ENCODE measurements at regions not wholly inside any gene's neighbourhood (a gene's known extent, or its start where the extent isn't known, plus 50 kb on each side); places are given as distances from the start of the nearest gene placed in this dataset.

- DNase-seq (ENCODE audit: low spot score) = no peak
Measured at GRCh38 chr1:30514137-30514654, 209.2 kb downstream of the MATN1 start.

DNA sequence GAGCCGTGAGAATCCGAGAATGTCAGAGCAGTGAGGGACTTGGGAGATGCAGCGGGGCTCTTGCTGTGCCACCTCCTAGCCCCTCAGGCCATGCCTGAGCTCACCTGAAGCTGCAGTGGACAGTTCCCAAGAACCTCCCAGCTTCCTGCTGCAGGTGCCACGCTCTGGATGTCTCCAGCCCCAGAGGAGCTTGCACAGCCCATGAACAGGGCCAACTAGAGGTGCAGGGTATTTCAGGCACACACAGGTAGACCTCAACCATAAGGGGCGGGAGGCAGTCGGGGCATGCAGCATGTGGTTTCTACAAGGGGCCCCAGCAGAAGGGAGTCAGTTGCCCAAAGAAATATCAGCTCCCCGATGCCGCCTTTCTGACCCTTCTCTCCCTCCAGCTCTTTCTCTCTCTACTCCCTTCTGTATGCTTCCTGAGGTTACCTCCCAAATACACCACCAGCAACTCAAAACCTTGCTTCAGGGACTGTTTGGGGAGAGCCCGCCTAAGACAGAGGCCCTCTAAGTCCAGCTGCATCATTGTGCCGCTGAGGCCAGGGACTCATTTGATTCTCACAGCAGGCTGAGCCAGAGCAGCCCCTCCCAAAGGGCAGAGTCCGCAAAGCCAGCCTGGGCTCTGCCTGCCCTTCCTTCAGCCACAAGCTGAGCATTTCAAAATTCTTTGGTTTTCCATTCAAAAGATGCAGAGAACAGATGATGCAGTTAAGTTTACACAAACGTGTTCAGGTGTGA, 209.8 kb downstream of the MATN1 start:
- peak; percentile 5 for DNase-seq (ENCODE audit: low spot score)

GRCh38 chr1:30512914-30513265, 210.5 kb downstream of the MATN1 start:
- DNase-seq (ENCODE audit: low spot score) = peak; percentile 9

DNA sequence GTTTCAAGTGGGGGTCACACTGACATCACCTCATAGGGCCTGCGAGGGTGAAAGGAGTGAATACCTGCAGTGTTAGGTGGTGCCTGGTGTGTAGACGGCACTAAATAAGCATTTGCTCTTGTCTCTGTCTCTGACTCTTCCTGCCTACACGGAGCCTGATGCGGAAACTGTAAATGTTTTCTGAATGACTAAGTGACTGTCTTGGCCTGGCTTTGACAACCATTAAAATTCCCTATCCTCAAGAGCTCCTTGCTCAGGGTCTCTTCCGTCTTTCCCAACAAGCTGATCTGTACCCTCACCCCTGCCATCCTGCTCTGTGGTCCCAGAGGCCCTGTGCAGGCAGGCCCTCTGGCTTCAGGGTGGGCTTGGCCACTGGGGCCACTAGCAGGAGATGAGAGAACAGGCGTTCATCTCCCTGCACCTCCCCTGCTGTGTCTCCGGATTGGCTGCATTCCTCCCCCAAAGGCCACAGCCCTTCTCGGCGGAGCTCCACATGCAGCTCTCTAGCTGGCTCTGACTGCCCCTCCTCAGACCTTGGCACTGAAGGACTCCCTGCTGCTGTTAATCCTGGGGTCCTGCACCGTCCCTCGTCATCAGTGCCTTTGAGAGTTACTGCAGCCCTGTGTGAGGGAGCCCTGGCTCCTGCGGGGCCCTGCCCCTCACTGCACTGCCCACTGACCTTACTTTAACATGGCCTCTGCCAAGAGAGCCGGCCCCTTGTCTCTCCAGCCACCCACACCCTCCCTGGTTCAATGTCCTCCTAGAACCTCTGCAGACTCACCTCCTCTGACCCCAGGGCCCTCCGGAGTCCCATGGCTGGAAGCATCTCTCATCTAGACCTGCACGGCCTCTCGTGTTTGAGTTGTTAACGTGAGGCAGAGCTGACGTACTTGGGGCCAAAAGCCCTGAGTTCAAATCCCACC, 211.1 kb downstream of the MATN1 start:
- peak; percentile 6 for DNase-seq (ENCODE audit: low spot score)

DNA sequence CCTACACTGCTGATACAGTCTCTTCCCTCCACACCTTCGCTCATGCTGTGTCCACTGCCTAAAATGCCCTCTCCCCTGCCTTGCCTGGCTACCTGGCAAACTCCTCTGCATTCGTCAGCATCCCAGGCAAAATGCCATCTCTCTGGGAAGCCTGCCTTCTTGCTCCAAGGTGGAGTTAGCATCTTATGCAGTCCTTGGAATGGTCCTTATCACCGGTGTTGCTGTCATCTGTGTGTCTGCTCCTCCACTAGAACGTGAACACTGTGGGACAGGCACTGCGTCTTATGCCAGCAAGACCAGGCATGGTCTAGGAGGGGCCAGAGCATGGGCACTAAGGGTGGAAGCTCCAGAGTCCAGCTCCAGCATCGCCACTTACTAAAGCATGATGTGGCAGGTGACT, 211.8 kb downstream of the MATN1 start:
- DNase-seq (ENCODE audit: low spot score) = peak; percentile 5

DNA sequence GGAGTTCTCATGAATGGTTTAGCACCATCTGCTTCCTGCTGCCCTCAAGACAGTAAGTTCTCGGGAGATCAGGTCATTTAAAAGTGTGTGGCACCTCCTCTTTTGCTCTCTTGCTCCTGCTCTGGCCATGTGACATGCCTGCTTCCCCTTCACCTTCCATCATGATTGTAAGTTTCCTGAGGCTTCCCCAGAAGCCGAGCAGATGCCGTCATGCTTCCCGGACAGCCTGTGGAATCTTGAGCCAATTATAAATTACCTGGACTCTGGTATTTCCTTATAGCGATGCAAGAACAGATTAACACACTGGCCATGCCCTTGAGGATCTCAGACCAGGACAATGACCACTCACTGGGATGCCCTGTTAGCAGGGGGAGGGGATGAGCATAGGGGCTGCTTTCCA, 212.3 kb downstream of the MATN1 start:
- no peak for DNase-seq (ENCODE audit: low spot score)

DNA sequence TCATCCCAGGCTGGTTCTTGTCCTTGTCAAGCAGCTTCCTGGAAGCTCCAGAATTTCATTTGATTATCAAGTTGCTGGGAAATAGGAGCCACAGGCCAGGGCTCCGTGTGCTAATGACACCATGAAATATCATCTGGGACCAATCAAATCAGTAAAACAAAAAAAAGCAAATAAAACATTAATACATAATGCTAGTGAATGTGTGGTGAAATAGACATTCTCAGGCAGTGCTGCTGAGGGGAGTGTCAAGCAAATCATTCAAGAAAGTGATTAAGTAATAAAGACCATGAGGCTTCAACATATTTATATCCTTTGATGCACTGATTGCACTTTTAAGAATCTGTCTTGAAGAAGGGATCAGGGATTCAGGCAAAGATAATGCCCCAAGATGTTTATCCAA, 213.7 kb downstream of the MATN1 start:
- DNase-seq (ENCODE audit: low spot score) = no peak

DNA sequence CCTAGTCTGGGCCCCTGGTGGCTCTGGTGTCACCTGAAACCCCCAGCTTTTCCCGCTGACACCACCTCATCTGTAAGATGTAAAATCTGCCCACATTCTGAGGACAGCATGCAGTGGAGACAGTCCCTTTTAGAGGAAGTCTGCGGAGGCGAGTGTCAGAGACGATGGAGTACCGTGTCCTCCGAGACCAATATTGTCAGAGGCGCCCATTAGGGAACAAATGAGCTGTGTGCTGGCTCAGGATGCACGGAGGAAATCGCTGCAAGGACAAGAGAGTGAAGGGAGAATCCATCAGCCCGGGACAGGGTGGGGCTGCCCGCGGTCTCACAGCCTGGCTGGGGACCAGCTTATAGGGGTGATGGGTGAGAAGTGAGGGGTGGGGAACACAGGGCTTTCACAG, 214.8 kb downstream of the MATN1 start:
- DNase-seq (ENCODE audit: low spot score) = peak; percentile 5

DNA sequence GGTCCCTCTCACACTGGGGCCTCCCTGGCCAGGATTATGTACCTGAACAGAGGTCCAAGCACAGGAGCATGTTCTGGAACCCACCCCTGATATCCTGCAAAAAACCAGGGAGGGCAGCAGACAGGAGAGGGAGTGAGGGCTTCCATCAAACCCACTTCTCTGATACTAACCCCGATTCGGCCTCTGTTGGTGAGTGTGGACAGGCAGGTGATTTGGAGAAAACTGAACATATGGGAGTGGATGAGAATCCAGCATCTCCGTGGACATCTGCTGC, 215.3 kb downstream of the MATN1 start:
- DNase-seq (ENCODE audit: low spot score) = no peak

DNA sequence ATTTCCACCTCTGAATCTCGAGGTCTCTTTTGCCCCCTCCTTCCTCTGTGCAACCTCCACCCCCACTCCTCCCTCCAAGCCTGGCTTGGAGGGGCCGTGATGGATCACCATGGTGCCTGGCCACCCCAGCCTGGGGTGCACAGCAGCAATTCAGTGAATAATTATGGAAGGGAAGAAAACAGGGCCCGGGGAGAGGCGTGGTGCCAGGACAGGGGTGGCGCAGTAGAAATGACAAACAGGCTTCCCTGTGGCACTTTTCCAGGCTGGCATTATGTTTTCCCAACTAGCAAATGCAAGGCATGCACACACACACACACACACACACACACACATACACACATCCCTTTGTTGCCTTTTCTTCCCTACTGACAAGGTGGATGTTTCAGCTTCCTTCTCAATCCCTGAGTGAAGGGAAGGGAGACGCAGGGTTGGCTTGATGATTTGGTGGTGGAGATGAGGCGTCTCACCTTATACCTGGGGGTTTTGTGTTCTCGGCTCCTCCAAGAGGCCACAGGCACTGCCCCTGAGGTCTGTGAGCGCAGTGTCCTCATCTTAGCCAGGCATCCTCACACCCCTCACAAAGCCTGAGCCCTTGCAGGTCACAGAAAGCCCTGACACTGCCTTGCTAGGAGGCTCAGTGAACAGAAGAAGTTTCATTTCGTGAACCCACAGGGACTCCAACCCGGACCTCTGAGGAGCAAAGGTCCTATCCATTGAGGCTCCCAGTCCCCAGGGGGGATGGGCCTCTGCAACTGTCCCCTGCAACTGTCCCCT, 215.8 kb downstream of the MATN1 start:
- DNase-seq (ENCODE audit: low spot score) = peak; percentile 5

GRCh38 chr1:30507016-30507312, 216.4 kb downstream of the MATN1 start:
- DNase-seq (ENCODE audit: low spot score) = peak; percentile 2

- peak; percentile 2 for DNase-seq (ENCODE audit: low spot score)
Measured at GRCh38 chr1:30506291-30507015, 216.9 kb downstream of the MATN1 start.

DNA sequence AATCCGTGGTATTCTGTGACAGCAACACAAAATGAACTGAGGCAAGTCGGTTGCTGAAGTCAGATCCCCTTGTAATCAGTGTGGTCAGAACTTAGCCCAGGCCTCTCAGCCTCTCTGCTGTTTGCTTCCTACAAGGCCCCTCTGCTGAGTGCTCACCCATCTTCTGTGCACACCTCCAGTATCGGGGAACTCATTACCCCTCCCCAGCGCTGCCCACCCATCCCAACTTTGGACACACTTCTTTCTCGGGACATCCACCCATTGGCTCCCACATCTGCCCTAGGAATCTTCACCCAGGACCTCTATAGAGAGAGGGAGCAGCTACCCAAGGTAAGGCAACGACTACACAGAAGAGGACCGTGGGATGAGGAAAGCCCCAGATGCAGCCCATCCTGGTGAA, 217.5 kb downstream of the MATN1 start:
- DNase-seq (ENCODE audit: low spot score) = no peak

- DNase-seq (ENCODE audit: low spot score) = no peak
Measured at GRCh38 chr1:30492451-30492850, 230.9 kb downstream of the MATN1 start.

GRCh38 chr1:30491831-30492230, 231.6 kb downstream of the MATN1 start:
- DNase-seq (ENCODE audit: low spot score) = no peak

DNA sequence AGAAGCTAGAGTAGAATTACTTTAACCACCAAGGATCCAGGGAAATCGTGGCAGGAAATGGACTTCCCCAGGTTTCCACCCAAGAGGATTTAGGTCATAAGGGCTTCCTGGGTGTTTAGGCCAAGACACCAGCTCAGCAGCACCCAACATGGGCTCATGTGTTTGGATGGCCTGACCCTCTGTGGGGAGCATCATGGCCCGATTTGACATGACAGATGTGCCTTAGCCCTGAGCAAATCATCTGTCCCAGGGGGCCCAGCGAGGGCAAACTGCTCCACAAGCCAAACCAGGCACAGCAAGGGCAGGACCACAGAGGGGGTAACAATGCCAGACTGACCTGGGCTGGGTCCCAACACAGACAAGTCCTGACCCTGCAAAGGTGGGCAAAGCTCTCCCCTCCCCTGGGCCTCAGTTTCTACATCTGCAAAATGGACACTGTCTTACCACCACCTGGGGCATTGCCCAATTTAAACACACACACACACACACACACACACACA, 232.8 kb downstream of the MATN1 start:
- DNase-seq (ENCODE audit: low spot score) = no peak

GRCh38 chr1:30489737-30490389, 233.5 kb downstream of the MATN1 start:
- DNase-seq (ENCODE audit: low spot score) = no peak

DNA sequence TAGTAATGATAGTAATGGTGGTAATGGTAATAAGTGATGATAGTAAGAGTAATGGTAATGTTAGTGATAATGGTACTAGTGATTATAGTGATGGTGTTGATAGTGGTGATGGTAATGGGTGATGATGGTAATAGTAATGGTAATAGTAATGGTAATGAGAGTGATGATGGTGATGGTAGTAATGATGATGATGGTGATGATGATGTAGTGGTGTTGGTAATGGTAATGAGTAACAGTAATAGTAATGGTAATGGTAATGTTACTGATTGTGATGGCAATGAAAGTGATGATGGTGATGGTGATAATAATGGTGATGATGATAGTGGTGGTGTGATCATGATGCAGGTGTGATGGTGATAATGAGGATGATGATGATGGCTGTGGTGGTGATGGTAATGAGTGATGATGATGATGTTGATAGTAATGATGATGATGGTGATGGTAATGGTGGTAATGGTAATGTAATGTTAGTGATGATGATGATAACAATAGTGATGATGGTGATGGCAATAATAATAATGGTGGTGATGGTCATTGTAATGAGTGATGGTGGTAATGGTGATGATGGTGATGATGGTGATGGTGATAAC, 235.0 kb downstream of the MATN1 start:
- no peak for DNase-seq (ENCODE audit: low spot score)

DNA sequence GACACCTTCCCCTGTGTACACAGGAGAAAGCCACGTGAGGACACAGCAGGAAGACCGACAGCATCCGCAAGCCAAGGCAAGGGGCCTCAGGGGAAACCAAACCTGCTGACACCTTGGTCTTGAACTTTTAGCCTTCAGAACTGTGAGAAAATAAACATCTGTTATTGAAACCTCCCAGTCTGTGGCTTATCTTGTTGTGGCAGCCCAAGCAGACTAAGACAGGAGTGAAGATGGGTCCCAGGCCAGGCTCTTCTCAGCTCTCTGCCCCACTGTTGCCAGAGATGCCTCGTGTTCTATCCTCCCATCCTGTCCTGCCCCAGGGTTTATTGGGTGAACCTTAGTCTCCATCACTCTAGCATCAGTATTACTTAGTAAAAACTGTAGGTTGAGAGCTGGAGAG, 236.3 kb downstream of the MATN1 start:
- no peak for DNase-seq (ENCODE audit: low spot score)

DNA sequence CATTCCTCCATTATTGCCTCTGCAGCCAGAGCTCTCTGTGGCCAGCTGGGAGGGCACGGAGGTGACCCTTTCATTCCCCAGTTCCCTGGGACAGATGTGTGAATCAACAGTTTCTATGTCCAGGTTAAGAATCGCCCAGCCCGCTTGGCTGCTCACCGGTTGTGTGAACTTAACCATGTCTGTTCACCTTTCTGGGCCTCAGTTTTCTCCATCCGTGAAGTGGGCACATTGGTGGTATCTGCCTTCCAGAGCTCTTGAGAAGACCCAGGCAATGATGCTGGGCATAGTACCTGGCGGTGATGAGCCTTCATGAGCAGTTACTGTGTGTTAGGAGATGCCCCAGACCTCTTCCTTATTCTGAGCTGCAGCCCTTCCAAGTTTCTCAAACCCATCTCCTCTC, 238.3 kb downstream of the MATN1 start:
- no peak for DNase-seq (ENCODE audit: low spot score)

DNA sequence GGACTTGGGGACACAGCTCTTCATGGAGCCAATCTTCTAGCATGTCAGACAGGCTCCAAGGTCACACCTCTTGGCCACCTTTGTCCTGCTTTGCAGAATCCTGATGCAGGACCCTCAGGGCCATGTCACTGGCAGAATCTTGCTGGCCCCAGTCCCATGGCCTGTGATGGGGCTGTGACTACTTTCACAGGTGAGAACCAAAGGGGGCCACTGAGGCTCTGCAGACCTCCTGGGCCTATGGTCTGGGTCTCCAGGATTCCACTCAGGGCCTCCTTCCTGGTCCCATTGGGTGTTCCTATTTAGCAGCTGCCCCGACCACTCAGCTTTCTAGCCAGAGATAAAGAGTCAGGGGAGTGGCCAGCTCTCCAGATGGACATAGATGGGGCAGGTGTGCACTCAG, 238.7 kb downstream of the MATN1 start:
- DNase-seq (ENCODE audit: low spot score) = no peak
